ENCODE measurements at regions not wholly inside any gene's neighbourhood (a gene's known extent, or its start where the extent isn't known, plus 50 kb on each side); places are given as distances from the start of the nearest gene placed in this dataset.

GRCh38 chr10:128505346-128505745, 379.1 kb upstream of the MKI67 start:
- TF ChIP-seq CTCF (IDR thresholded peaks at IDR 0.05; ENCODE audit: extremely low read depth in 1 of 2, insufficient read depth in 1 of 2, low read depth in 1 of 2, low read length in 2 of 2) (no peak), EZH2 (IDR thresholded peaks at IDR 0.05; ENCODE audit: borderline replicate concordance, low read depth, low read length, severe bottlenecking) (no peak), MYC (IDR thresholded peaks at IDR 0.05; ENCODE audit: low read depth, low read length) (no peak), POLR2A (IDR thresholded peaks at IDR 0.05; ENCODE audit: low read depth, low read length) (no peak), POLR2AphosphoS5 (IDR thresholded peaks at IDR 0.05; ENCODE audit: insufficient read depth, low read depth, low read length) (no peak), MAX (IDR thresholded peaks at IDR 0.05; ENCODE audit: insufficient read depth, insufficient read length) (no peak)
